Spleen (tissue), 11 donors: ENCODE measurements at regions not wholly inside any gene's neighbourhood (a gene's known extent, or its start where the extent isn't known, plus 50 kb on each side); places are given as distances from the start of the nearest gene placed in this dataset.

ENCODE experiments used
- DNase-seq: peaks from one replicate; pipeline ENCODE4 v3.0.0-alpha.2; 2020
- H3K27ac ChIP-seq, 8 donors: fragments of 200-600 bp; sonication (generic) in 7 of 8; 1 replicate in 4 of 8; 2 replicates in 4 of 8; pipeline versions ENCODE4 v1.5.0 to v1.8.0; 2016 to 2021; ENCODE audit warnings: inconsistent platforms in 4 of 8, mild to moderate bottlenecking in 4 of 8, moderate library complexity in 1 of 8
- H3K27me3 ChIP-seq, 7 donors: fragments of 200-600 bp; sonication (generic) in 6 of 7; replicated peaks in 1 of 7; 1 replicate in 4 of 7; 2 replicates in 3 of 7; pipeline versions ENCODE4 v1.5.0 to v1.8.0; 2016 to 2021; ENCODE audit warnings: inconsistent platforms in 3 of 7, mild to moderate bottlenecking in 1 of 7
- H3K36me3 ChIP-seq, 6 donors: fragments of 200-600 bp; sonication (generic) in 5 of 6; 1 replicate in 4 of 6; 2 replicates in 2 of 6; pipeline versions ENCODE4 v1.5.0 to v1.8.0; 2016 to 2021; ENCODE audit warnings: inconsistent platforms in 2 of 6
- H3K4me1 ChIP-seq, 6 donors: fragments of 200-600 bp; sonication (generic) in 5 of 6; 1 replicate in 3 of 6; 2 replicates in 3 of 6; pipeline versions ENCODE4 v1.5.0 to v1.8.0; 2016 to 2021; ENCODE audit warnings: inconsistent platforms in 3 of 6
- H3K4me3 ChIP-seq, 8 donors: fragments of 200-600 bp; sonication (generic) in 7 of 8; 1 replicate in 4 of 8; 2 replicates in 4 of 8; pipeline versions ENCODE4 v1.5.0 to v1.8.0; 2016 to 2021; ENCODE audit warnings: inconsistent platforms in 4 of 8, mild to moderate bottlenecking in 4 of 8, moderate library complexity in 2 of 8
- H3K9me3 ChIP-seq, 8 donors: fragments of 200-600 bp; sonication (generic) in 7 of 8; 1 replicate in 4 of 8; 2 replicates in 4 of 8; pipeline versions ENCODE4 v1.5.0 to v1.8.0; 2016 to 2021; ENCODE audit warnings: inconsistent platforms in 4 of 8
- POLR2A ChIP-seq, 3 donors: fragments of 450-650 bp; IDR thresholded peaks; one replicate each; pipeline ENCODE4 v1.5.1; 2017; ENCODE audit warnings: antibody characterized with exemption in 3 of 3, mild to moderate bottlenecking in 1 of 3
- POLR2AphosphoS5 ChIP-seq, 3 donors: sonication (generic); formaldehyde crosslinking; IDR thresholded peaks; one replicate each; pipeline ENCODE4 v1.5.1; 2017; ENCODE audit warnings: antibody characterized with exemption in 3 of 3
- WGBS, 5 donors: extraction: QIAGEN DNeasy Blood & Tissue Kit in 3 of 5; methylation state at CpG; one replicate each; pipeline versions ENCODE4 v1.1.5 to v1.1.7; 2013 to 2018; 5-methylcytosine and 5-hydroxymethylcytosine counted together
- intact Hi-C: fragments of 100-400 bp; cut with DNase I; formaldehyde crosslinking; loops from one replicate; pipeline ENCODE4 v1.15.0; 2023; ENCODE audit warnings: low total_unique reads
- TF ChIP-seq, protein P1 (sequence below), 11 experiments: fragments of 200-600 bp in 7 of 11; fragments of 450-650 bp in 4 of 11; sonication (generic) in 4 of 11; IDR thresholded peaks in 8 of 11; conservative IDR thresholded peaks in 3 of 11; 1 replicate in 7 of 11; 2 replicates in 4 of 11; pipeline versions ENCODE4 v1.4.0 to v1.8.0; 2016 to 2021; ENCODE audit warnings: antibody characterized with exemption in 11 of 11, inconsistent platforms in 4 of 11, mild to moderate bottlenecking in 1 of 11
- donor health status: healthy with polysubstance abuse.
- donor health status: DM: no; HTN: no; CAD: no; lungs with moderate emphysema.
- donor health status: DM: no; HTN: no; CAD: no.
- donor health status: Bipolar disorder and iron deficiency.
- donor health status: healthy.
- donor health status: DM: no; HTN: no; CAD: no.
- donor health status: DM: yes; HTN: yes; CAD: no.

DNA sequence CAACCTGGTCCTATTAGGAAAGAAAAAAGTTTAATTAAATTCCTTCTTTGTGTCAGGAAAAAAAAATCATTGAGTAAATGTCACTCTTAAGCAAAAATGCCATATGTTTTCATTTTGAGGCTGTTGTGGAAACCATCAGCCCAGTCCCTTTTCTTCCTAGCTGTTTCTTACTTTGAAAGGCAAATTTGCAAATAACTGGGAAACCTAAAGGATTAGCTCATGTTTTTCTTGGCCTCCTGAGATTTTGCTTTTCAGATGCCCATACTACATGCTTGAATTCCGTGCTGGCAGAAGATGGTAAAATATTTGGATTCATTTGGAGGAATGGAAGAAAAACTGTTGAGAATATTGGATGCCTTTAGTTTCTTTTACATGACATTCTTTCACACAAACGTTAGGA lies 182.1 kb upstream of the ADAMTS5 start:
- H3K4me3 ChIP-seq: no peak overlapping the region
- H3K9me3 ChIP-seq: peaks cover 0 to 12% (median 7%) of the 10 kb centered on the region in 8 donors
- TF ChIP-seq, protein P1, sequence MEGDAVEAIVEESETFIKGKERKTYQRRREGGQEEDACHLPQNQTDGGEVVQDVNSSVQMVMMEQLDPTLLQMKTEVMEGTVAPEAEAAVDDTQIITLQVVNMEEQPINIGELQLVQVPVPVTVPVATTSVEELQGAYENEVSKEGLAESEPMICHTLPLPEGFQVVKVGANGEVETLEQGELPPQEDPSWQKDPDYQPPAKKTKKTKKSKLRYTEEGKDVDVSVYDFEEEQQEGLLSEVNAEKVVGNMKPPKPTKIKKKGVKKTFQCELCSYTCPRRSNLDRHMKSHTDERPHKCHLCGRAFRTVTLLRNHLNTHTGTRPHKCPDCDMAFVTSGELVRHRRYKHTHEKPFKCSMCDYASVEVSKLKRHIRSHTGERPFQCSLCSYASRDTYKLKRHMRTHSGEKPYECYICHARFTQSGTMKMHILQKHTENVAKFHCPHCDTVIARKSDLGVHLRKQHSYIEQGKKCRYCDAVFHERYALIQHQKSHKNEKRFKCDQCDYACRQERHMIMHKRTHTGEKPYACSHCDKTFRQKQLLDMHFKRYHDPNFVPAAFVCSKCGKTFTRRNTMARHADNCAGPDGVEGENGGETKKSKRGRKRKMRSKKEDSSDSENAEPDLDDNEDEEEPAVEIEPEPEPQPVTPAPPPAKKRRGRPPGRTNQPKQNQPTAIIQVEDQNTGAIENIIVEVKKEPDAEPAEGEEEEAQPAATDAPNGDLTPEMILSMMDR (IDR thresholded peaks at IDR 0.05 in 8 of 11, conservative IDR thresholded peaks at IDR 0.05 in 3 of 11): no peak
- TF ChIP-seq POLR2A (IDR thresholded peaks at IDR 0.05): no peak
- no peak for TF ChIP-seq POLR2AphosphoS5 (IDR thresholded peaks at IDR 0.05)
- DNase-seq: no peak
- H3K4me1 ChIP-seq: no peaks in the 10 kb centered on the region
- intact Hi-C loops: no loop called here
- no peak overlapping the region for H3K27ac ChIP-seq
- no peaks in the 10 kb centered on the region for H3K27me3 ChIP-seq
- H3K36me3 ChIP-seq: no peaks in the 10 kb centered on the region
- 61 to 66% (median 61%) methylated on average over 2 of the region's 2 CpGs for WGBS, 5 donors

DNA sequence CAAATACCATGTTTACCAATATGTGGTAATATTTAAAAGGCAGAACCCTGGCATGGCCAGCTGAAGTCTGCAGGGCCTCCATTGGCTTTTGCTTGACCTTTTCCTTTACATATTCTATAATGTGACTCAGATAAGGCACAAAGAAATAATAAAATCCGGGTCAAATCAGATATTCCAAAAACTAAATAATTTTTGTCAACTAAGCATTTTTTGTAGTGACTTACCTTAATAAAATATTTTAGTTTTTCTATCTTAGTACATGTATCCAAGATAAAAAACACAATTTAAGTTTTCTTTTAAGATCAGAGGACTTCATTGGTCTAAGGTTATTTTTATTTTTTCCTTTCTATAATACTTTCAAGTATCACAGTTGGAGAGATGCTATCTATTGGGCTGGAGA lies 179.4 kb upstream of the ADAMTS5 start:
- Histone ChIP-seq H3K36me3 (no peaks in the 10 kb centered on the region), H3K9me3 (peaks cover 0 to 22% (median 9%) of the 10 kb centered on the region in 8 donors), H3K4me1 (no peaks in the 10 kb centered on the region), H3K4me3 (no peak overlapping the region), H3K27me3 (no peaks in the 10 kb centered on the region), H3K27ac (no peak overlapping the region)
- 77 to 86% (median 83%) methylated on average over 1 of the region's 1 CpG for WGBS, 5 donors
- intact Hi-C loops: no loop called here
- no peak for DNase-seq
- no peak for TF ChIP-seq POLR2AphosphoS5 (IDR thresholded peaks at IDR 0.05)
- TF ChIP-seq POLR2A (IDR thresholded peaks at IDR 0.05): no peak
- TF ChIP-seq, protein P1 (IDR thresholded peaks at IDR 0.05 in 8 of 11, conservative IDR thresholded peaks at IDR 0.05 in 3 of 11): no peak

DNA sequence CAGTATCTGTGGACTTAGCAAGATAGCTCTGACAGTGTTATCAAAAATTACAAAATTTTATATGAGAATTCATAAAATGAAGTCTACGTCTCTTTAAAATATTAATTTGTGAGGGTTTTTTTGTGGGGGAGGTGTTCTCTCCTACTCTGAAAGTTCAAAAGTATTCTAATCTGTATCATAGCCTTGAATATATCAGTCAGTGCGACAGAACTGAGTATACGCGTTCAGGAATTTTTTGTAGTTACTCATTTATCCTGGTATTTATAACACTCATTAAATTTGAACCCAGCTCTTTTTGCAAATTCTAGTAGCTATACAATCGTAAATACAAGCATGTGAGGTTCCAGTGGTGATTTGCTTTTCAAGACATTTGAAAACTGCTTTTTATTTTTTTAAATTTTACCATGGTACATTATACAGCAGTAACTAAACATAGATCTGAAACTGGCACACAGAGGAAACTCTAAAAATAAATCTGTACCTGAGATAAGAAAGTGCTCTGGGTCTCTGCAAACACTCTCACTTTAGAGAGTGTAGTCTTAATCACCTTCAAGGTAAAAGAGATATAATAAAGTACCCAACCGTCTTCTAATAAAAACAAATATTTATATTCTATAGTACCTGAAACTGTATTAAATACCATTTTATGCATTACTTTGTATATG lies 178.4 kb upstream of the ADAMTS5 start:
- peaks cover 0 to 22% (median 9%) of the 10 kb centered on the region in 8 donors for H3K9me3 ChIP-seq
- no peak overlapping the region for H3K4me3 ChIP-seq
- DNase-seq: no peak
- H3K27ac ChIP-seq: no peak overlapping the region
- no peaks in the 10 kb centered on the region for H3K36me3 ChIP-seq
- intact Hi-C loops: no loop called here
- H3K27me3 ChIP-seq: no peaks in the 10 kb centered on the region
- TF ChIP-seq POLR2AphosphoS5 (IDR thresholded peaks at IDR 0.05) (no peak), POLR2A (IDR thresholded peaks at IDR 0.05) (no peak)
- TF ChIP-seq, protein P1 (IDR thresholded peaks at IDR 0.05 in 8 of 11, conservative IDR thresholded peaks at IDR 0.05 in 3 of 11): no peak
- no peaks in the 10 kb centered on the region for H3K4me1 ChIP-seq
- 86 to 94% (median 89%) methylated on average over 6 of the region's 6 CpGs for WGBS, 5 donors

DNA sequence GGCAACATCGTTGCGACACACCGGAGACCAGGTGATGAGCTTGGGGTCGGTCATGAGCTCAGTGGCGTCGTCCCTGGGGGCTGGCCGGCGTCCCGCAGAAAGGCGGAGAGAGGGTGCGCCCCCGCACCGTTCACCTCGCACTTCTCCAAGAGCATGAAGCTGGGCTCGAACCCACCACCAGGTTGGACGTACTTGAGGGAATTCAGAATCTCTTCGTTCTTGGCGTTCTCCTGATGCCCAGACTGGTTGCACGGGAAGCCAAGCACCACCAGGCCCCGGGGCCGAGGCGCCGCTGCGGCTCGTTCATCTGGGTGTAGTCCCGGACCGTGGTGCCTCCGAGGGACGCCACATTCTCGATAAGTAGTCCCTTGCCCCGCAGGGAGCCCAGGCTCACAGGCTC lies 176.6 kb upstream of the ADAMTS5 start:
- Histone ChIP-seq H3K36me3 (no peaks in the 10 kb centered on the region), H3K4me1 (no peaks in the 10 kb centered on the region), H3K4me3 (no peak overlapping the region), H3K27me3 (no peaks in the 10 kb centered on the region), H3K9me3 (peaks cover 0 to 19% (median 5%) of the 10 kb centered on the region in 8 donors), H3K27ac (no peak overlapping the region)
- no peak for DNase-seq
- intact Hi-C loops: no loop called here
- 90 to 96% (median 93%) methylated on average over 26 to 31 of the region's 31 CpGs for WGBS, 5 donors
- no peak for TF ChIP-seq POLR2A (IDR thresholded peaks at IDR 0.05)
- TF ChIP-seq, protein P1 (IDR thresholded peaks at IDR 0.05 in 8 of 11, conservative IDR thresholded peaks at IDR 0.05 in 3 of 11): no peak
- no peak for TF ChIP-seq POLR2AphosphoS5 (IDR thresholded peaks at IDR 0.05)
